OCI-LY7 (cell line): ENCODE measurements at regions not wholly inside any gene's neighbourhood (a gene's known extent, or its start where the extent isn't known, plus 50 kb on each side); places are given as distances from the start of the nearest gene placed in this dataset.

ENCODE experiments used
- BruUV-seq: library from RNA; stranded (reverse); fragments of 400-500 nt; replicated peaks from 2 replicates; lab custom pipeline; 2021; lab: Mats Ljungman, UMichigan
- CTCF ChIA-PET: fragments of 300-600 bp; sonication (Branson Sonifier 250); formaldehyde crosslinking; loops from one replicate; lab custom pipeline; 2022; ENCODE audit warnings: antibody characterized with exemption; ENCODE audit not compliant: unreplicated experiment; lab: Charles Lee
- POLR2A ChIA-PET: fragments of 300-600 bp; sonication (Branson Sonifier 250); formaldehyde crosslinking; loops from one replicate; lab custom pipeline; 2022; ENCODE audit warnings: antibody characterized with exemption; lab: Charles Lee
- DNase-seq: peaks from one replicate; pipeline ENCODE4 v3.0.0-alpha.2; 2015; ENCODE audit warnings: low spot score
- H2AFZ ChIP-seq: fragments of 200-600 bp; sonication (generic), shearing (Covaris generic); 2 replicates; pipeline ENCODE4 v1.6.1; 2014; ENCODE audit warnings: mild to moderate bottlenecking, antibody characterized with exemption, low read length, moderate library complexity
- H3K27ac ChIP-seq: fragments of 200-600 bp; sonication (generic); 2 replicates; pipeline ENCODE4 v1.5.1; 2014; ENCODE audit warnings: mixed run types, low read depth, mild to moderate bottlenecking, moderate library complexity, low read length, inconsistent platforms; ENCODE audit not compliant: poor library complexity, severe bottlenecking
- H3K36me3 ChIP-seq: fragments of 200-600 bp; sonication (generic); 2 replicates; pipeline ENCODE4 v1.6.1; 2014; ENCODE audit warnings: mild to moderate bottlenecking, antibody characterized with exemption, low read length, moderate library complexity, mixed read lengths; ENCODE audit not compliant: insufficient read depth
- H3K4me1 ChIP-seq: fragments of 200-600 bp; sonication (generic); 2 replicates; pipeline ENCODE4 v1.5.1; 2014; ENCODE audit warnings: mild to moderate bottlenecking, low read length; ENCODE audit not compliant: insufficient read depth, poor library complexity, severe bottlenecking
- H3K4me2 ChIP-seq: fragments of 200-600 bp; sonication (generic); 2 replicates; pipeline ENCODE4 v1.6.1; 2014; ENCODE audit warnings: mild to moderate bottlenecking, low read length
- H3K4me3 ChIP-seq: fragments of 200-600 bp; sonication (generic); 2 replicates; pipeline ENCODE4 v1.5.1; 2014; ENCODE audit warnings: mild to moderate bottlenecking, low read depth, low read length; ENCODE audit not compliant: poor library complexity, severe bottlenecking
- H3K79me2 ChIP-seq: fragments of 200-600 bp; sonication (generic); 2 replicates; pipeline ENCODE4 v1.6.1; 2016; ENCODE audit warnings: low read depth, mild to moderate bottlenecking, low read length, moderate library complexity, mixed read lengths; ENCODE audit not compliant: insufficient read depth
- H3K9me2 ChIP-seq: fragments of 200-600 bp; sonication (generic); 2 replicates; pipeline ENCODE4 v1.6.1; 2016; ENCODE audit warnings: mild to moderate bottlenecking, low read length, mixed read lengths; ENCODE audit not compliant: insufficient read depth
- H3K9me3 ChIP-seq: fragments of 200-600 bp; sonication (generic); 2 replicates; pipeline ENCODE4 v1.6.1; 2014; ENCODE audit warnings: mild to moderate bottlenecking, mixed run types, low read length, mixed read lengths
- H4K20me1 ChIP-seq: fragments of 200-600 bp; sonication (generic); 2 replicates; pipeline ENCODE4 v1.6.1; 2014; ENCODE audit warnings: mild to moderate bottlenecking, antibody characterized with exemption, low read length, moderate library complexity, mixed read lengths; ENCODE audit not compliant: insufficient read depth
- CTCF ChIP-seq: fragments of 200-600 bp; sonication (generic); conservative IDR thresholded peaks from 2 replicates; pipeline ENCODE4 v1.5.1; 2014; ENCODE audit warnings: mild to moderate bottlenecking, antibody characterized with exemption, low read length, moderate library complexity, mixed read lengths
- EZH2phosphoT487 ChIP-seq: fragments of 200-600 bp; sonication (generic); IDR thresholded peaks from 2 replicates; pipeline ENCODE4 v1.6.1; 2018; ENCODE audit warnings: low read depth, borderline replicate concordance, mild to moderate bottlenecking, mixed run types, antibody characterized with exemption, low read length, moderate library complexity, mixed read lengths
- intact Hi-C: fragments of 100-400 bp; cut with micrococcal nuclease; formaldehyde crosslinking; loops from one replicate; pipeline ENCODE4 v1.10.0; 2022; ENCODE audit not compliant: unreplicated experiment

GRCh38 chr3:31450345-31450744 is 82.4 kb upstream of the STT3B start:
- intact Hi-C loops, result no loop called here
- no peak for DNase-seq
- Histone ChIP-seq H2AFZ (no peak overlapping the region), H3K9me2 (no peaks in the 10 kb centered on the region), H3K4me1 (peaks cover 27% of the 10 kb centered on the region), H3K79me2 (no peaks in the 10 kb centered on the region), H3K9me3 (no peaks in the 10 kb centered on the region), H3K36me3 (no peaks in the 10 kb centered on the region), H3K27ac (no peak overlapping the region), H4K20me1 (no peaks in the 10 kb centered on the region), H3K4me2 (no peak overlapping the region), H3K4me3 (no peak overlapping the region)
- TF ChIP-seq CTCF (no peak), EZH2phosphoT487 (no peak)
- ChIA-PET CTCF (no interaction called here), POLR2A (interaction anchor here (0.8 to 0.9 kb wide), 2 partner anchors 11 to 13 kb away, joined by 3 read pairs; no protein-coding TSS in a partner anchor)
- no TSS peak for BruUV-seq

- Histone ChIP-seq H3K4me1 (peaks cover 16% of the 10 kb centered on the region), H3K9me3 (no peaks in the 10 kb centered on the region), H2AFZ (no peak overlapping the region), H3K79me2 (no peaks in the 10 kb centered on the region), H3K36me3 (no peaks in the 10 kb centered on the region), H4K20me1 (no peaks in the 10 kb centered on the region), H3K4me2 (no peak overlapping the region), H3K4me3 (no peak overlapping the region), H3K9me2 (no peaks in the 10 kb centered on the region), H3K27ac (no peak overlapping the region)
- BruUV-seq, result no TSS peak
- DNase-seq, result no peak
- ChIA-PET CTCF (no interaction called here), POLR2A (interaction anchor here (0.6 to 1.0 kb wide), 2 partner anchors 9 to 64 kb away, joined by 3 to 4 read pairs; no protein-coding TSS in a partner anchor)
- intact Hi-C loops, result no loop called here
- no peak for TF ChIP-seq CTCF
These were observed 80.1 kb upstream of the STT3B start for GRCh38 chr3:31452495-31453106.

- Histone ChIP-seq H3K9me3 (no peaks in the 10 kb centered on the region), H2AFZ (no peak overlapping the region), H3K79me2 (no peaks in the 10 kb centered on the region), H3K36me3 (no peaks in the 10 kb centered on the region), H3K4me1 (peaks cover 8% of the 10 kb centered on the region), H3K4me2 (no peak overlapping the region), H4K20me1 (no peaks in the 10 kb centered on the region), H3K9me2 (no peaks in the 10 kb centered on the region), H3K4me3 (no peak overlapping the region), H3K27ac (no peak overlapping the region)
- intact Hi-C loops, result no loop called here
- TF ChIP-seq EZH2phosphoT487 (no peak), CTCF (no peak)
- ChIA-PET POLR2A (no interaction called here), CTCF (no interaction called here)
- DNase-seq, result no peak
- BruUV-seq, result no TSS peak
These were observed 79.3 kb upstream of the STT3B start for GRCh38 chr3:31453430-31453829.
